Parathyroid adenoma (tissue), 2 donors: ENCODE measurements at regions not wholly inside any gene's neighbourhood (a gene's known extent, or its start where the extent isn't known, plus 50 kb on each side); places are given as distances from the start of the nearest gene placed in this dataset.

ENCODE experiments used
- H2AFZ ChIP-seq: fragments of 300-600 bp; sonication (generic); one replicate; pipeline ENCODE4 v1.7.0; 2017; ENCODE audit warnings: antibody characterized with exemption, mild to moderate bottlenecking
- H3K27ac ChIP-seq: fragments of 300-600 bp; sonication (generic); one replicate; pipeline ENCODE4 v1.7.0; 2017
- H3K27me3 ChIP-seq: fragments of 300-600 bp; sonication (generic); one replicate; pipeline ENCODE4 v1.7.0; 2017; ENCODE audit warnings: low read length; ENCODE audit not compliant: control insufficient read depth, insufficient read depth
- H3K36me3 ChIP-seq: fragments of 300-600 bp; sonication (generic); one replicate; pipeline ENCODE4 v1.7.0; 2017; ENCODE audit warnings: low read length; ENCODE audit not compliant: control insufficient read depth, insufficient read depth
- H3K4me1 ChIP-seq: fragments of 300-600 bp; sonication (generic); one replicate; pipeline ENCODE4 v1.7.0; 2017; ENCODE audit warnings: control low read depth
- H3K4me2 ChIP-seq: fragments of 300-600 bp; sonication (generic); one replicate; pipeline ENCODE4 v1.7.0; 2017; ENCODE audit warnings: low read length
- H3K4me3 ChIP-seq: fragments of 300-600 bp; sonication (generic); one replicate; pipeline ENCODE4 v1.7.0; 2017; ENCODE audit warnings: low read depth, low read length
- H3K79me2 ChIP-seq: fragments of 300-600 bp; sonication (generic); one replicate; pipeline ENCODE4 v1.7.0; 2017; ENCODE audit warnings: control low read depth
- H3K9ac ChIP-seq: fragments of 300-600 bp; sonication (generic); one replicate; pipeline ENCODE4 v1.7.0; 2017; ENCODE audit warnings: mild to moderate bottlenecking
- H3K9me3 ChIP-seq: fragments of 300-600 bp; sonication (generic); one replicate; pipeline ENCODE4 v1.7.0; 2017; ENCODE audit warnings: low read length; ENCODE audit not compliant: control insufficient read depth
- TF ChIP-seq, protein P1 (sequence below): fragments of 300-600 bp; sonication (generic); IDR thresholded peaks from one replicate; pipeline ENCODE4 v1.7.0; 2017; ENCODE audit warnings: antibody characterized with exemption, mild to moderate bottlenecking
- donor health status: primary hyperparathyroidism.

DNA sequence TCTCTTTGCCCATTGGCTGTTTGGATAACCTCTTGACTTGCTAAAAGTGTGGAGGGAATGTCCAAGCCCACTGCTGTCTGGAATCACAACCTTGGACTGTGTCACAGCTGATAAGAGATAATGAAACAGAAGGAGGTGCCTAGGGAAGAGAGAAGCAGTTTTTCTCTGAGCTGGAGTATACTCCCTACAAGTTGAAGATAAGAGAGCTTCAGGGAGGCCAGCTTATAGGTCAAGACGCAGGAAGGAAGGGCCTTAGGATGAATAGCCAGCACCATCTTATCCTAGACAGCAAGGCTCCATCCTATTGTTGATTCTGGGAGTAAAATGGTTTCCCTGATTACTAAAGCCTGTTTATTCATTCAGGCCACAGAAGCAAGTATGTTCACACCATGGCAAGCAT lies 244.7 kb downstream of the NPR3 start:
- H3K9me3 ChIP-seq, result no peaks in the 10 kb centered on the region
- TF ChIP-seq, protein P1, sequence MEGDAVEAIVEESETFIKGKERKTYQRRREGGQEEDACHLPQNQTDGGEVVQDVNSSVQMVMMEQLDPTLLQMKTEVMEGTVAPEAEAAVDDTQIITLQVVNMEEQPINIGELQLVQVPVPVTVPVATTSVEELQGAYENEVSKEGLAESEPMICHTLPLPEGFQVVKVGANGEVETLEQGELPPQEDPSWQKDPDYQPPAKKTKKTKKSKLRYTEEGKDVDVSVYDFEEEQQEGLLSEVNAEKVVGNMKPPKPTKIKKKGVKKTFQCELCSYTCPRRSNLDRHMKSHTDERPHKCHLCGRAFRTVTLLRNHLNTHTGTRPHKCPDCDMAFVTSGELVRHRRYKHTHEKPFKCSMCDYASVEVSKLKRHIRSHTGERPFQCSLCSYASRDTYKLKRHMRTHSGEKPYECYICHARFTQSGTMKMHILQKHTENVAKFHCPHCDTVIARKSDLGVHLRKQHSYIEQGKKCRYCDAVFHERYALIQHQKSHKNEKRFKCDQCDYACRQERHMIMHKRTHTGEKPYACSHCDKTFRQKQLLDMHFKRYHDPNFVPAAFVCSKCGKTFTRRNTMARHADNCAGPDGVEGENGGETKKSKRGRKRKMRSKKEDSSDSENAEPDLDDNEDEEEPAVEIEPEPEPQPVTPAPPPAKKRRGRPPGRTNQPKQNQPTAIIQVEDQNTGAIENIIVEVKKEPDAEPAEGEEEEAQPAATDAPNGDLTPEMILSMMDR, result no peak
- no peak overlapping the region for H3K9ac ChIP-seq
- no peaks in the 10 kb centered on the region for H3K4me1 ChIP-seq
- H3K4me2 ChIP-seq, result no peak overlapping the region
- no peaks in the 10 kb centered on the region for H3K36me3 ChIP-seq
- no peaks in the 10 kb centered on the region for H3K79me2 ChIP-seq
- H3K4me3 ChIP-seq, result no peak overlapping the region
- no peaks in the 10 kb centered on the region for H3K27me3 ChIP-seq
- H2AFZ ChIP-seq, result no peak overlapping the region
- no peak overlapping the region for H3K27ac ChIP-seq

DNA sequence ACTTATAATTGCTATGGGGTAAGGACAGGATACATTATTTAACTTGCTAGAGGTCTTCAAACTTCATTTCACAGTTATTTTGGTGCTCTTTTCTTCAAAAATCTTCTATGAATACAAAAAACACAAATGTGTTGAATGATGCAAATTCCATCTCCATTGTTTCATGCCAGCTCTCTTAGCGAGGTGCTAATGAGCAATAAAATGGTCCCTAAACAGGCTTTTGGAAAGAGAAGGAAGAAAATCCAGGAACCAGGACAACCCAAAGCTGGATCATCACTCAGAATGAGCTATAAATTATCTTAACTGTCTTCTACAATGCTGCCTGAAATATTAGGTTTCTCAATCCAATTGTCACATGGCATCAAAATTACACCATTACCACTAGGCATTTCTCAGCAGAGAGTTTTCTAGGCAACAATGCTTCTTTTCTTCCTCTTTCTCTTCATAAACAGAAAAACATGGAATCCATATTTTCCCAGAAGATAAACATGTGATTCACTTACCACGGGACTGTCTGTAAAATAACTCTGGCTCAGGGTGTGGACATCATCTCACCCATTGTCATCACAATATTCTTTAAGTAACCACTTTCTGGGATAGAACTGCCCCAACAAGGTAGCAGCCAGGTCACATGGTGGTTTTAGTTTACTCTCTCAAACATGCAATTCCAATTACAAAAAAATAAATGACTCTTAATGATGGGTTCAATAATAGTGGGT lies 249.4 kb downstream of the NPR3 start:
- no peaks in the 10 kb centered on the region for H3K79me2 ChIP-seq
- no peaks in the 10 kb centered on the region for H3K36me3 ChIP-seq
- H3K4me3 ChIP-seq, result no peak overlapping the region
- H2AFZ ChIP-seq, result no peak overlapping the region
- no peaks in the 10 kb centered on the region for H3K4me1 ChIP-seq
- H3K4me2 ChIP-seq, result no peak overlapping the region
- H3K27me3 ChIP-seq, result no peaks in the 10 kb centered on the region
- no peak overlapping the region for H3K27ac ChIP-seq
- TF ChIP-seq, protein P1, result no peak
- no peak overlapping the region for H3K9ac ChIP-seq
- H3K9me3 ChIP-seq, result no peaks in the 10 kb centered on the region

DNA sequence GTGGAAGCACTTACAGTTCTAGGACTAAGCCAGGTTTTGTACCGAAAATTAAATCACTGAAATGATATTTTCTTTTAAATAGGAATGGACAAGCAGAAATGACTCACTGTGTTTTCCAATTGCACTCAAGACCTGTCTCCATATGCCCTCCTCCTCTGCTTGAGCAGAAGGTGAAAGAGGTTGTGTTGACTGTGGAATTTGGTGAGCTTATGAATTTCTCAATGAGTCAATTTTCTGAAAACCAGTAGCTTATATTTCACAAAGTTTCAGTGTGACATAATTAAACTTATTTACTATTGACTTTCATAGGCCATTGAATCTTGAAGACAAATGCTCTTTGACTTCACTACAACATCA lies 249.9 kb downstream of the NPR3 start:
- Histone ChIP-seq H3K36me3 (no peaks in the 10 kb centered on the region), H2AFZ (no peak overlapping the region), H3K27ac (no peak overlapping the region), H3K4me3 (no peak overlapping the region), H3K4me2 (no peak overlapping the region), H3K79me2 (no peaks in the 10 kb centered on the region), H3K9ac (no peak overlapping the region), H3K4me1 (no peaks in the 10 kb centered on the region), H3K27me3 (no peaks in the 10 kb centered on the region), H3K9me3 (no peaks in the 10 kb centered on the region)
- TF ChIP-seq, protein P1, result no peak

DNA sequence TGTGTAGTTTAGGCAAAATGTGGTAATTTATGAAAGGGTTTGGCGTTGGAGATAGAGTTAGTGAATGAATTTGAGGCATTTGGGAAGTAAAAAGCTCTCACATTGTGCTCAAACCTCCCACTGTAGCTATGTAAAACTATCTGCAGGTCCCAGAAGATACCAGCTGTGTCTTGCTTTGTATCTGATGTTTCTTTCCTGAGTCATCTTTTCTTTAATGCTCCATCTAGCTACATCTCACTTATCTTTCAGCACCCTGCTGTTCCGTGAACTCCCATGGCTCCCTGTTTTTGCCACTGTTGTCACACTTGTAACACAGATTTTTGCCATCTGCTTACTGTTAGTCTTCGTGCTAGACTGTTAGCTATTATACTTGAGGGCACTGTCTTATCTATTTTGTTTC lies 253.1 kb downstream of the NPR3 start:
- H3K9ac ChIP-seq, result no peak overlapping the region
- H3K27ac ChIP-seq, result no peak overlapping the region
- H3K9me3 ChIP-seq, result no peaks in the 10 kb centered on the region
- H3K4me3 ChIP-seq, result no peak overlapping the region
- H3K4me1 ChIP-seq, result no peaks in the 10 kb centered on the region
- no peaks in the 10 kb centered on the region for H3K79me2 ChIP-seq
- TF ChIP-seq, protein P1, result no peak
- no peaks in the 10 kb centered on the region for H3K27me3 ChIP-seq
- no peak overlapping the region for H2AFZ ChIP-seq
- H3K36me3 ChIP-seq, result no peaks in the 10 kb centered on the region
- H3K4me2 ChIP-seq, result peak overlapping the region; percentile 48

DNA sequence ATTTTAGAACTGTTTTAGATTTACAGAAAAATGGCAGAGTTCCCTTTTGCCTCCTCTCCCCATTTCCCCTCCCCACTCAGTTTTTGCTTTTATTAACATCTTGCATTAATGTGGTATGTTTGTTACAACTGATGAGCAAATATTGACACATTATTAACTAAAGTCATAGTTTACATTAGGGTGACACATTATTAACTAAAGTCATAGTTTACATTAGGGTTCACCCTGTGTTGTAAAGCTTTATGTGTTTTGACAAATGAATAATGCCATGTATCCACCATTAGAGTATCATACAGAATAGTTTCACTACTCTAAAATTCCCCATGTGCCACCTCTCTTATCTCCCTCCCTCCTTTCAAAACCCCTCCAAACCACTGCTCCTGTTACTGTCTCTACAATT lies 262.5 kb downstream of the NPR3 start:
- no peaks in the 10 kb centered on the region for H3K27me3 ChIP-seq
- no peaks in the 10 kb centered on the region for H3K79me2 ChIP-seq
- TF ChIP-seq, protein P1, result no peak
- no peaks in the 10 kb centered on the region for H3K4me1 ChIP-seq
- H3K36me3 ChIP-seq, result no peaks in the 10 kb centered on the region
- H3K4me3 ChIP-seq, result no peak overlapping the region
- no peak overlapping the region for H3K27ac ChIP-seq
- no peak overlapping the region for H3K4me2 ChIP-seq
- no peak overlapping the region for H3K9ac ChIP-seq
- H3K9me3 ChIP-seq, result no peaks in the 10 kb centered on the region
- H2AFZ ChIP-seq, result no peak overlapping the region
